ENCODE measurements at regions not wholly inside any gene's neighbourhood (a gene's known extent, or its start where the extent isn't known, plus 50 kb on each side); places are given as distances from the start of the nearest gene placed in this dataset.

- no peaks in the 10 kb centered on the region for H3K27me3 ChIP-seq
- TF ChIP-seq CTCF (IDR thresholded peaks at IDR 0.05): no peak
- no peak for TF ChIP-seq POLR2A (IDR thresholded peaks at IDR 0.05)
- H3K9me3 ChIP-seq: no peaks in the 10 kb centered on the region
- H3K27ac ChIP-seq: no peak overlapping the region
- DNase-seq: no peak
- 61 to 76% methylated on average over 2 of the region's 2 CpGs for WGBS, 2 donors
- H3K4me3 ChIP-seq: no peak overlapping the region
- no peaks in the 10 kb centered on the region for H3K36me3 ChIP-seq (ENCODE audit: low read depth, missing control alignments)
- intact Hi-C loops (cut with DNase I; ENCODE audit: low total_unique reads): no loop called here
- H3K4me1 ChIP-seq: no peaks in the 10 kb centered on the region
Measured at GRCh38 chr4:24252121-24252520, 332.2 kb downstream of the DHX15 start.

- Histone ChIP-seq H3K36me3 (ENCODE audit: low read depth, missing control alignments) (no peaks in the 10 kb centered on the region), H3K4me1 (no peaks in the 10 kb centered on the region), H3K9me3 (no peaks in the 10 kb centered on the region), H3K27me3 (no peaks in the 10 kb centered on the region), H3K27ac (no peak overlapping the region), H3K4me3 (no peak overlapping the region)
- intact Hi-C loops (cut with DNase I; ENCODE audit: low total_unique reads): no loop called here
- TF ChIP-seq POLR2A (IDR thresholded peaks at IDR 0.05) (no peak), CTCF (IDR thresholded peaks at IDR 0.05) (no peak)
- 72 to 92% methylated on average over 2 of the region's 2 CpGs for WGBS, 2 donors
- DNase-seq: no peak
Measured at GRCh38 chr4:24251589-24251988, 332.8 kb downstream of the DHX15 start.

GRCh38 chr4:24249972-24250371 lies 334.4 kb downstream of the DHX15 start:
- no peak for DNase-seq
- H3K4me3 ChIP-seq: no peak overlapping the region
- WGBS, 2 donors: 85 to 87% methylated on average over 5 of the region's 5 CpGs
- no peaks in the 10 kb centered on the region for H3K4me1 ChIP-seq
- no peaks in the 10 kb centered on the region for H3K27me3 ChIP-seq
- TF ChIP-seq POLR2A (IDR thresholded peaks at IDR 0.05) (no peak), CTCF (IDR thresholded peaks at IDR 0.05) (no peak)
- no peaks in the 10 kb centered on the region for H3K36me3 ChIP-seq (ENCODE audit: low read depth, missing control alignments)
- no peak overlapping the region for H3K27ac ChIP-seq
- intact Hi-C loops (cut with DNase I; ENCODE audit: low total_unique reads): no loop called here
- no peaks in the 10 kb centered on the region for H3K9me3 ChIP-seq

- Histone ChIP-seq H3K27me3 (no peaks in the 10 kb centered on the region), H3K9me3 (no peaks in the 10 kb centered on the region), H3K27ac (no peak overlapping the region), H3K4me3 (no peak overlapping the region), H3K36me3 (ENCODE audit: low read depth, missing control alignments) (no peaks in the 10 kb centered on the region), H3K4me1 (no peaks in the 10 kb centered on the region)
- intact Hi-C loops (cut with DNase I; ENCODE audit: low total_unique reads): no loop called here
- no peak for TF ChIP-seq CTCF (IDR thresholded peaks at IDR 0.05)
- no peak for TF ChIP-seq POLR2A (IDR thresholded peaks at IDR 0.05)
- DNase-seq: no peak
- 53 to 64% methylated on average over 17 of the region's 17 CpGs for WGBS, 2 donors
Measured at GRCh38 chr4:24248674-24249630, 335.4 kb downstream of the DHX15 start.

GRCh38 chr4:24245491-24245820 lies 338.9 kb downstream of the DHX15 start:
- Histone ChIP-seq H3K4me3 (no peak overlapping the region), H3K36me3 (ENCODE audit: low read depth, missing control alignments) (no peaks in the 10 kb centered on the region), H3K9me3 (no peaks in the 10 kb centered on the region), H3K4me1 (peaks cover 3% of the 10 kb centered on the region), H3K27me3 (no peaks in the 10 kb centered on the region), H3K27ac (no peak overlapping the region)
- intact Hi-C loops (cut with DNase I; ENCODE audit: low total_unique reads): no loop called here
- 64 to 68% methylated on average over 2 of the region's 2 CpGs for WGBS, 2 donors
- no peak for DNase-seq
- TF ChIP-seq POLR2A (IDR thresholded peaks at IDR 0.05): no peak
- TF ChIP-seq CTCF (IDR thresholded peaks at IDR 0.05): no peak
